ENCODE measurements at regions not wholly inside any gene's neighbourhood (a gene's known extent, or its start where the extent isn't known, plus 50 kb on each side); places are given as distances from the start of the nearest gene placed in this dataset.

DNA sequence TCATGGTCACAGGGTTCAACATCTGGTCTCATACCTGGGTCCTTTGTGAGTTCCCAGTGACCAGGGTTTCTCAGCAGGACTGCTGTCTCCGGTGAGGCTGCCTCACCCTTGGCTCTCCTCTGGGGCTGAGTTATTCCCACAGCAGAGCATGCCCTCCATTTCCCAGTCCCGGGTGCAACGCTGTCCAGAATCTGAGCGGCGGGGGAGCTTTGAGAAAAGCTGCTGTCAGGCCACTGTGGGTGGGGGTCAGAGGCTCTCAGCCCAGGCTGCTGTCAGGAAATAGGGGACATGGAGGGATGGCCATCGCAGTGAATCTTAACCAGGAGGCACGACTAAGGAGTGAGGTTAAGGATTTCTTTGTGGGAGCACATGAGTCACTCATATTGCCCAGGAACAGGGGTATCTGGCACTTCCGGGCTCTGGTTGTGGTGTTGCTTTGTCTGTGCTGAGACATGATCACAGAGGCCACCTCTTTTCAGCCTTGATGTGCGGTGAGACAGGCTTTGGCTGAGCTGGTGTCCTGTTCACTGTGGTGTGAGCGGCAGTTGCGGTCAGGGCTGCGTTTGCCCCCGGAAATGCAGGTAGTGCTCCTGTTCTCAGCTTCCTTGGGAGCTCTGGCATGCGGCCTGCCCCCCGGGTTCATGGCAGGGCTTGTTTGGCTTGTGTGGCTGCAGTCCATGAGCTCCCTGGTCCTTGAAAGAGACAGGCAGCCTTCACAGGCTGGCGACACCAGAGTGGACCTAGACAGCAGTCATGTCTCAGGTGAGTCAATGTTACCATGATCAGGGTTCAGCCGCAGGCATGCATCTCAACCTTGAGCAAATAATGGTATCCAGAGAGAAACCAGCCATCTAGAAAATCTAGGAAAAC lies 310.7 kb upstream of the MYT1L start:
- TF ChIP-seq, protein P1, sequence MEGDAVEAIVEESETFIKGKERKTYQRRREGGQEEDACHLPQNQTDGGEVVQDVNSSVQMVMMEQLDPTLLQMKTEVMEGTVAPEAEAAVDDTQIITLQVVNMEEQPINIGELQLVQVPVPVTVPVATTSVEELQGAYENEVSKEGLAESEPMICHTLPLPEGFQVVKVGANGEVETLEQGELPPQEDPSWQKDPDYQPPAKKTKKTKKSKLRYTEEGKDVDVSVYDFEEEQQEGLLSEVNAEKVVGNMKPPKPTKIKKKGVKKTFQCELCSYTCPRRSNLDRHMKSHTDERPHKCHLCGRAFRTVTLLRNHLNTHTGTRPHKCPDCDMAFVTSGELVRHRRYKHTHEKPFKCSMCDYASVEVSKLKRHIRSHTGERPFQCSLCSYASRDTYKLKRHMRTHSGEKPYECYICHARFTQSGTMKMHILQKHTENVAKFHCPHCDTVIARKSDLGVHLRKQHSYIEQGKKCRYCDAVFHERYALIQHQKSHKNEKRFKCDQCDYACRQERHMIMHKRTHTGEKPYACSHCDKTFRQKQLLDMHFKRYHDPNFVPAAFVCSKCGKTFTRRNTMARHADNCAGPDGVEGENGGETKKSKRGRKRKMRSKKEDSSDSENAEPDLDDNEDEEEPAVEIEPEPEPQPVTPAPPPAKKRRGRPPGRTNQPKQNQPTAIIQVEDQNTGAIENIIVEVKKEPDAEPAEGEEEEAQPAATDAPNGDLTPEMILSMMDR (IDR thresholded peaks at IDR 0.05; ENCODE audit: low read depth, low read length, missing input control): no peak
- no peak for TF ChIP-seq RAD21 (IDR thresholded peaks at IDR 0.05)
- TF ChIP-seq JUND (IDR thresholded peaks at IDR 0.05): no peak
- no peak for TF ChIP-seq ATF3 (IDR thresholded peaks at IDR 0.05)
- TF ChIP-seq GABPA (IDR thresholded peaks at IDR 0.05 in 1 of 2, conservative IDR thresholded peaks at IDR 0.05 in 1 of 2): no peak
- no peak for TF ChIP-seq HNF4A (conservative IDR thresholded peaks at IDR 0.05)
- TF ChIP-seq YY1 (IDR thresholded peaks at IDR 0.05): no peak

Data from liver (tissue), 3 donors.